Osteoblast (primary cell): ENCODE measurements at regions not wholly inside any gene's neighbourhood (a gene's known extent, or its start where the extent isn't known, plus 50 kb on each side); places are given as distances from the start of the nearest gene placed in this dataset.

ENCODE experiments used
- DNase-seq: peaks from one replicate; pipeline ENCODE4 v3.0.0; 2011; ENCODE audit warnings: low spot score, mixed read lengths; ENCODE audit not compliant: insufficient read length; ENCODE audit errors: missing footprints
- H2AFZ ChIP-seq: 2 replicates; pipeline ENCODE4 v1.6.0; 2011; ENCODE audit warnings: mild to moderate bottlenecking, low read length
- H3K27ac ChIP-seq: 2 replicates; pipeline ENCODE4 v1.5.1; 2011; ENCODE audit warnings: mild to moderate bottlenecking, low read depth, low read length, moderate library complexity
- H3K27me3 ChIP-seq: 2 replicates; pipeline ENCODE4 v1.6.0; 2012; ENCODE audit warnings: mild to moderate bottlenecking, control low read depth, inconsistent platforms, low read length, moderate library complexity; ENCODE audit not compliant: insufficient read depth
- H3K36me3 ChIP-seq: 2 replicates; pipeline ENCODE4 v1.5.1; 2011; ENCODE audit warnings: mild to moderate bottlenecking, low read length, control low read depth, moderate library complexity; ENCODE audit not compliant: insufficient read depth
- H3K4me1 ChIP-seq: 2 replicates; pipeline ENCODE4 v1.5.1; 2011; ENCODE audit warnings: mild to moderate bottlenecking, low read length, control low read depth, moderate library complexity; ENCODE audit not compliant: insufficient read depth
- H3K4me2 ChIP-seq: 2 replicates; pipeline ENCODE4 v1.6.0; 2011; ENCODE audit warnings: mild to moderate bottlenecking, low read length; ENCODE audit not compliant: insufficient read depth
- H3K4me3 ChIP-seq: fragments of 200-600 bp; sonication (generic); 3 replicates; pipeline ENCODE4 v1.5.1; 2012; ENCODE audit warnings: mild to moderate bottlenecking, low read length, inconsistent platforms; ENCODE audit not compliant: insufficient read depth
- H3K79me2 ChIP-seq: 2 replicates; pipeline ENCODE4 v1.6.0; 2012; ENCODE audit warnings: mild to moderate bottlenecking, low read length, control low read depth, inconsistent platforms; ENCODE audit not compliant: insufficient read depth
- H3K9me3 ChIP-seq: 2 replicates; pipeline ENCODE4 v1.5.1; 2011; ENCODE audit warnings: low read depth, low read length, control low read depth
- H4K20me1 ChIP-seq: 2 replicates; pipeline ENCODE4 v1.6.0; 2012; ENCODE audit warnings: mild to moderate bottlenecking, low read length, control low read depth; ENCODE audit not compliant: insufficient read depth
- CTCF ChIP-seq: IDR thresholded peaks from 2 replicates; pipeline ENCODE4 v1.5.1; 2011; ENCODE audit warnings: mild to moderate bottlenecking, low read depth, low read length, moderate library complexity; ENCODE audit errors: extremely low read depth

DNA sequence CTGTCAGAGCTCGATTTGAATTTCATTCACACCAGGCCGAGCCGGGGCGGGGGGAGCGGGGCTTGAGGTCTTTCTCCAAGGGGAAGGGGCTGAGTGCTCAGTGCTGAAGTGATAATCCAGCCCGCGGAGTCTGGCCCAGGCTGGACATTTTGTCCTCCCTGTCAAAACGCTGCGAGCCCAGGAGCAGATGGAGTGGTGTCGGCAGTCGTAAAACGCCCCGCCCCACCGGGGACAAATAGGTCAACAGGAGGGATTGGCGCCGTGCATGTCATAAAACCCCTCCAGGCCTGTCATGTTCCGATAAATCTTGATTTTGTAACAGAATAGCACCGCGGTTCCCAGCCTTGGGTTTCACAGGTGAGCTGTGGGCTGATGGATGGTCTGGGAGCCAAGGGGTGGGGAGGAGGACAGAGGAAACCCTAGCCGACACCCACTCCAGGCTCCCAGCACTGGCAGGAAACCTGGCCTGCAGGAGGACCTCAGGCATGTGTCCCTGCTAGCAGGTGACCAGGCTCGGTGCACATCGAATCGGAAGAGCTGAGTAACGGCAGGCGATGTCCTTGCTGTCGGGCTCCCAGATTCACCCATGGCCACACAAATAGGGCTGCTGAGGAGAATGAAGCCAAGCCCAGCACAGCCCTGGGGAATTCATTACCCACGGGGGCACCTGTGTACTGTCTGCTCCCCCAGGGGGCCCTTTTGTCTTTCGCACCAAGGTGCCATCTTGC, 341.4 kb downstream of the FOXL1 start:
- no peaks in the 10 kb centered on the region for H4K20me1 ChIP-seq
- no peaks in the 10 kb centered on the region for H3K36me3 ChIP-seq
- peaks cover 10% of the 10 kb centered on the region for H3K4me1 ChIP-seq
- peaks cover 6% of the 10 kb centered on the region for H3K9me3 ChIP-seq
- TF ChIP-seq CTCF, result no peak
- no peaks in the 10 kb centered on the region for H3K79me2 ChIP-seq
- H2AFZ ChIP-seq, result no peak overlapping the region
- no peak overlapping the region for H3K4me3 ChIP-seq
- DNase-seq, result no peak
- H3K4me2 ChIP-seq, result no peak overlapping the region
- H3K27me3 ChIP-seq, result no peaks in the 10 kb centered on the region
- no peak overlapping the region for H3K27ac ChIP-seq

DNA sequence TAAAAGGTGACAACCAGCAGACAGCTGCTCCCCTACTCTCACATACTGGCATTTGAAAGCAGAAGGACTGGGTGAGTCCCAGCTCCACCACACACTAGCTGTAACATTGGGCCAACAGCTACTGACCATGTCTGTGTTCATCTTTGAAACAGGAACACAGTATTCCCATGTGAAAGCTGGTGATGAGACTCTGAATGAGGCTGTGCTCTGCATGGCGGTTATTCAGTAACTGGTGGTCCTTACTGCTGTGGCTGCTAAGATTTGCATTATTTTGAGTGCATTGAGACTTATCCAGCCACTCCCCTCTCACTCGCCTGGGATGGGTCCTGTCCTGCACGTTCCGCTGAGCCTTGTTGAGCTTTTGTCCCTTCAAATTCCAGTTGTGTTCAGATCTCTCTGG, 342.9 kb downstream of the FOXL1 start:
- no peak for TF ChIP-seq CTCF
- peak; percentile 54 for DNase-seq
- Histone ChIP-seq H3K79me2 (no peaks in the 10 kb centered on the region), H4K20me1 (no peaks in the 10 kb centered on the region), H2AFZ (no peak overlapping the region), H3K9me3 (peaks cover 6% of the 10 kb centered on the region), H3K36me3 (no peaks in the 10 kb centered on the region), H3K27me3 (no peaks in the 10 kb centered on the region), H3K27ac (no peak overlapping the region), H3K4me3 (no peak overlapping the region), H3K4me2 (no peak overlapping the region), H3K4me1 (peaks cover 20% of the 10 kb centered on the region)

DNA sequence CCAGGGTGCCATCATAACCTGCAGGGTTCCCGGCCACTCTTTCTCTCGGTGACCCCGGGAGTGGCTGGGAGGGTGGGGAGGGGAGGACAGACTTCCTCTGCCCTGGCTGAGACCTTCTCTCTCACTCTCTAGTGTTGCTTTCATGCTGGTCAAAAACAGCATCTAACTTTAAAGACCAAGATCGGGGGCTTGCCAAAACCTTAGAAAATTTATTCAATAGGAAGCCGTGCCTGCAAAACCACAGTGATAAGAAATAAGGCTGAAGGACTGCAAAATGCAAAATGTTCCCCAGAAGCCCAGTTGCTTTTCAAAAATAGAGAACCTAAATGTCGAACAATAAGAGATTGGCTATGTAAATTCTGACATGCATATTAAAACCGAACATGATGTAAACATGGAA, 344.0 kb downstream of the FOXL1 start:
- H3K4me2 ChIP-seq, result no peak overlapping the region
- no peak overlapping the region for H3K27ac ChIP-seq
- DNase-seq, result no peak
- no peak overlapping the region for H2AFZ ChIP-seq
- H3K79me2 ChIP-seq, result no peaks in the 10 kb centered on the region
- TF ChIP-seq CTCF, result no peak
- peaks cover 6% of the 10 kb centered on the region for H3K9me3 ChIP-seq
- H3K4me1 ChIP-seq, result peaks cover 20% of the 10 kb centered on the region
- no peak overlapping the region for H3K4me3 ChIP-seq
- no peaks in the 10 kb centered on the region for H3K36me3 ChIP-seq
- no peaks in the 10 kb centered on the region for H4K20me1 ChIP-seq
- H3K27me3 ChIP-seq, result no peaks in the 10 kb centered on the region

DNA sequence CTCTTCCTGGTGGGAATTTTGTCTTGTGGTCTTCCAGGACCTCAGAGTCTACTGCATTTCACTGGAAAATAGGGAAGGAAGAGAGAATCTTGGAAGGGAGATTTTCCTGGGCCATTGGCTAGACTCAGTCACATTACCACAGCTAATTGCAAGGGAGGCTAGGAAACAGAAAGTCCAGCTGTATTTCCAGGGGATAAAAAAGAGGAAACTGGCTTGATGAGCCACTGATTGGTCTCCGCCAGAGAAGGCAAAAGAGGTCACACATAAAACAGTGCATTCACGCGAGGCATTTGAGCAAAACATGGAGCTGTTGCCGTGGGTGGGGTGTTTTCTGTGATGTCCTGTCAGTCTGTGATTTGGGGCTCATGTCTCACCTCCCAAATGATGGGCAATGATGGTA, 345.3 kb downstream of the FOXL1 start:
- H3K9me3 ChIP-seq, result peaks cover 6% of the 10 kb centered on the region
- TF ChIP-seq CTCF, result no peak
- H3K79me2 ChIP-seq, result no peaks in the 10 kb centered on the region
- no peak overlapping the region for H3K4me2 ChIP-seq
- H3K27ac ChIP-seq, result no peak overlapping the region
- H3K36me3 ChIP-seq, result no peaks in the 10 kb centered on the region
- H3K4me1 ChIP-seq, result peaks cover 20% of the 10 kb centered on the region
- no peaks in the 10 kb centered on the region for H3K27me3 ChIP-seq
- H4K20me1 ChIP-seq, result no peaks in the 10 kb centered on the region
- H2AFZ ChIP-seq, result no peak overlapping the region
- no peak overlapping the region for H3K4me3 ChIP-seq
- peak; percentile 59 for DNase-seq
